ENCODE measurements at regions not wholly inside any gene's neighbourhood (a gene's known extent, or its start where the extent isn't known, plus 50 kb on each side); places are given as distances from the start of the nearest gene placed in this dataset.

GRCh38 chr13:44293908-44294735 is 79.5 kb upstream of the SERP2 start:
- TF ChIP-seq CTCF (IDR thresholded peaks at IDR 0.05; ENCODE audit: low read length, missing control alignments), result no peak
- no peak overlapping the region for H3K4me3 ChIP-seq (replicated peaks; ENCODE audit: low read depth, low read length)
- DNase-seq (ENCODE audit: low read depth), result peak; percentile 64

- DNase-seq (ENCODE audit: low read depth), result no peak
- no peak for TF ChIP-seq CTCF (IDR thresholded peaks at IDR 0.05; ENCODE audit: low read length, missing control alignments)
- H3K4me3 ChIP-seq (replicated peaks; ENCODE audit: low read depth, low read length), result no peak overlapping the region
Measured at GRCh38 chr13:44294876-44295275, 78.7 kb upstream of the SERP2 start.

GRCh38 chr13:44296856-44297255 is 76.8 kb upstream of the SERP2 start:
- DNase-seq (ENCODE audit: low read depth), result no peak
- no peak for TF ChIP-seq CTCF (IDR thresholded peaks at IDR 0.05; ENCODE audit: low read length, missing control alignments)

GRCh38 chr13:44298314-44298713 is 75.3 kb upstream of the SERP2 start:
- TF ChIP-seq CTCF (IDR thresholded peaks at IDR 0.05; ENCODE audit: low read length, missing control alignments), result no peak
- DNase-seq (ENCODE audit: low read depth), result no peak
- H3K4me3 ChIP-seq (replicated peaks; ENCODE audit: low read depth, low read length), result no peak overlapping the region

More at GRCh38 chr13:44296856-44297255, 76.8 kb upstream of the SERP2 start:
- no peak overlapping the region for H3K4me3 ChIP-seq (replicated peaks; ENCODE audit: low read depth, low read length)

- no peak for DNase-seq (ENCODE audit: low read depth)
- no peak overlapping the region for H3K4me3 ChIP-seq (replicated peaks; ENCODE audit: low read depth, low read length)
- TF ChIP-seq CTCF (IDR thresholded peaks at IDR 0.05; ENCODE audit: low read length, missing control alignments), result no peak
Measured at GRCh38 chr13:44299152-44299943, 74.3 kb upstream of the SERP2 start.

GRCh38 chr13:44300895-44301638 is 72.6 kb upstream of the SERP2 start:
- H3K4me3 ChIP-seq (replicated peaks; ENCODE audit: low read depth, low read length), result no peak overlapping the region
- no peak for TF ChIP-seq CTCF (IDR thresholded peaks at IDR 0.05; ENCODE audit: low read length, missing control alignments)
- DNase-seq (ENCODE audit: low read depth), result peak; percentile 88
